Neural progenitor cell (in vitro differentiated cells): ENCODE measurements at regions not wholly inside any gene's neighbourhood (a gene's known extent, or its start where the extent isn't known, plus 50 kb on each side); places are given as distances from the start of the nearest gene placed in this dataset.

Experiments
- DNase-seq: peaks from one replicate; pipeline ENCODE4 v3.0.0-alpha.2; 2016; ENCODE audit warnings: low spot score
- H2AFZ ChIP-seq: fragments of 200-600 bp; sonication (generic); replicated peaks from 2 replicates; pipeline ENCODE4 v1.6.1; 2016; ENCODE audit warnings: antibody characterized with exemption
- H3F3A ChIP-seq: fragments of 200-600 bp; sonication (generic); 2 replicates; pipeline ENCODE4 v1.6.1; 2016; ENCODE audit warnings: antibody characterized with exemption, low read depth
- H3K27ac ChIP-seq: fragments of 200-600 bp; sonication (generic); 2 replicates; pipeline ENCODE4 v1.5.1; 2016; ENCODE audit warnings: mild to moderate bottlenecking
- H3K27me3 ChIP-seq: fragments of 200-600 bp; sonication (generic); 2 replicates; pipeline ENCODE4 v1.6.1; 2016; ENCODE audit warnings: mild to moderate bottlenecking, moderate library complexity
- H3K36me3 ChIP-seq: fragments of 200-600 bp; sonication (generic); 2 replicates; pipeline ENCODE4 v1.5.1; 2016
- H3K4me1 ChIP-seq: fragments of 200-600 bp; sonication (generic); 2 replicates; pipeline ENCODE4 v1.6.1; 2016; ENCODE audit warnings: mixed run types
- H3K4me2 ChIP-seq: fragments of 200-600 bp; sonication (generic); 2 replicates; pipeline ENCODE4 v1.6.1; 2016
- H3K4me3 ChIP-seq: fragments of 200-600 bp; sonication (generic); 2 replicates; pipeline ENCODE4 v1.5.1; 2016
- H3K79me2 ChIP-seq: fragments of 200-600 bp; sonication (generic); 2 replicates; pipeline ENCODE4 v1.6.1; 2016; ENCODE audit warnings: low read depth
- H3K9ac ChIP-seq: fragments of 200-600 bp; sonication (generic); 2 replicates; pipeline ENCODE4 v1.6.1; 2016
- H3K9me3 ChIP-seq: fragments of 200-600 bp; sonication (generic); 2 replicates; pipeline ENCODE4 v1.5.1; 2016; ENCODE audit warnings: low read depth
- H4K20me1 ChIP-seq: fragments of 200-600 bp; sonication (generic); 2 replicates; pipeline ENCODE4 v1.6.1; 2016; ENCODE audit warnings: low read depth
- H3K27ac Mint-ChIP-seq: 3 replicates; pipeline ENCODE4 v1.8.0; 2021; ENCODE audit warnings: mixed read lengths
- H3K27me3 Mint-ChIP-seq: 2 replicates; pipeline ENCODE4 v1.8.0; 2022; ENCODE audit warnings: low read depth, mild to moderate bottlenecking, inconsistent platforms, moderate library complexity, mixed read lengths; ENCODE audit not compliant: insufficient read depth
- H3K36me3 Mint-ChIP-seq: 3 replicates; pipeline ENCODE4 v1.8.0; 2021; ENCODE audit warnings: mixed read lengths
- H3K4me1 Mint-ChIP-seq: 3 replicates; pipeline ENCODE4 v1.8.0; 2021; ENCODE audit warnings: mixed read lengths
- H3K4me3 Mint-ChIP-seq: 3 replicates; pipeline ENCODE4 v1.8.0; 2021; ENCODE audit warnings: mild to moderate bottlenecking, moderate library complexity, mixed read lengths
- H3K9me3 Mint-ChIP-seq: 3 replicates; pipeline ENCODE4 v1.8.0; 2020; ENCODE audit warnings: mixed read lengths
- CTCF ChIP-seq: fragments of 200-600 bp; sonication (generic); IDR thresholded peaks from 2 replicates; pipeline ENCODE4 v1.5.1; 2017; ENCODE audit warnings: antibody characterized with exemption, mild to moderate bottlenecking
- EZH2 ChIP-seq: fragments of 200-600 bp; sonication (generic); IDR thresholded peaks from 2 replicates; pipeline ENCODE4 v1.6.1; 2017; ENCODE audit warnings: antibody characterized with exemption, mild to moderate bottlenecking, moderate library complexity
- EZH2phosphoT487 ChIP-seq: fragments of 200-600 bp; sonication (generic); IDR thresholded peaks from 2 replicates; pipeline ENCODE4 v1.6.1; 2017; ENCODE audit warnings: antibody characterized with exemption

- H3K9me3 Mint-ChIP-seq = no peaks in the 10 kb centered on the region
- Histone ChIP-seq H3K36me3 (no peaks in the 10 kb centered on the region), H3K9ac (no peak overlapping the region), H2AFZ (no peak overlapping the region), H3K79me2 (no peaks in the 10 kb centered on the region), H4K20me1 (no peaks in the 10 kb centered on the region), H3K27ac (no peak overlapping the region), H3F3A (peaks cover 11% of the 10 kb centered on the region), H3K4me1 (peaks cover 32% of the 10 kb centered on the region), H3K9me3 (no peaks in the 10 kb centered on the region), H3K4me3 (no peak overlapping the region), H3K4me2 (no peak overlapping the region), H3K27me3 (no peaks in the 10 kb centered on the region)
- peaks cover 13% of the 10 kb centered on the region for H3K27me3 Mint-ChIP-seq
- TF ChIP-seq EZH2phosphoT487 (no peak), EZH2 (no peak), CTCF (no peak)
- H3K4me3 Mint-ChIP-seq = no peak overlapping the region
- no peaks in the 10 kb centered on the region for H3K36me3 Mint-ChIP-seq
- no peak for DNase-seq
- H3K4me1 Mint-ChIP-seq = peaks cover 21% of the 10 kb centered on the region
- H3K27ac Mint-ChIP-seq = no peak overlapping the region
Observed at GRCh38 chr17:79218175-79218824, 143.7 kb downstream of the ENGASE start.

- Mint-ChIP-seq H3K9me3 (no peaks in the 10 kb centered on the region), H3K4me3 (no peak overlapping the region), H3K27ac (no peak overlapping the region), H3K36me3 (no peaks in the 10 kb centered on the region), H3K4me1 (peaks cover 18% of the 10 kb centered on the region), H3K27me3 (peaks cover 13% of the 10 kb centered on the region)
- Histone ChIP-seq H3F3A (peaks cover 18% of the 10 kb centered on the region), H2AFZ (no peak overlapping the region), H3K4me2 (no peak overlapping the region), H3K9me3 (no peaks in the 10 kb centered on the region), H3K4me1 (peaks cover 39% of the 10 kb centered on the region), H3K27me3 (no peaks in the 10 kb centered on the region), H3K36me3 (no peaks in the 10 kb centered on the region), H4K20me1 (no peaks in the 10 kb centered on the region), H3K4me3 (no peak overlapping the region), H3K27ac (no peak overlapping the region), H3K79me2 (no peaks in the 10 kb centered on the region), H3K9ac (no peak overlapping the region)
- TF ChIP-seq CTCF = no peak
- TF ChIP-seq EZH2 = no peak
- no peak for TF ChIP-seq EZH2phosphoT487
- no peak for DNase-seq
Observed at GRCh38 chr17:79217473-79218135, 143.0 kb downstream of the ENGASE start.

- H3K9me3 ChIP-seq = no peaks in the 10 kb centered on the region
- no peak overlapping the region for H3K27ac Mint-ChIP-seq
- H3K4me3 ChIP-seq = no peak overlapping the region
- peaks cover 46% of the 10 kb centered on the region for H3K4me1 ChIP-seq
- no peaks in the 10 kb centered on the region for H3K36me3 Mint-ChIP-seq
- no peaks in the 10 kb centered on the region for H3K27me3 ChIP-seq
- H3K4me1 Mint-ChIP-seq = peaks cover 22% of the 10 kb centered on the region
- H3K79me2 ChIP-seq = no peaks in the 10 kb centered on the region
- peaks cover 14% of the 10 kb centered on the region for H3K27me3 Mint-ChIP-seq
- no peak overlapping the region for H3K9ac ChIP-seq
- H3K4me2 ChIP-seq = no peak overlapping the region
- H2AFZ ChIP-seq = no peak overlapping the region
- H4K20me1 ChIP-seq = no peaks in the 10 kb centered on the region
- no peaks in the 10 kb centered on the region for H3K9me3 Mint-ChIP-seq
- H3K36me3 ChIP-seq = no peaks in the 10 kb centered on the region
- TF ChIP-seq EZH2 (no peak), EZH2phosphoT487 (no peak)
- no peak overlapping the region for H3K4me3 Mint-ChIP-seq
- peaks cover 25% of the 10 kb centered on the region for H3F3A ChIP-seq
- no peak overlapping the region for H3K27ac ChIP-seq
- DNase-seq = no peak
Observed at GRCh38 chr17:79216826-79217225, 142.2 kb downstream of the ENGASE start.

- Mint-ChIP-seq H3K36me3 (no peaks in the 10 kb centered on the region), H3K27me3 (peaks cover 13% of the 10 kb centered on the region), H3K9me3 (no peaks in the 10 kb centered on the region), H3K4me3 (no peak overlapping the region), H3K4me1 (peaks cover 22% of the 10 kb centered on the region), H3K27ac (no peak overlapping the region)
- no peak overlapping the region for H3K9ac ChIP-seq
- no peaks in the 10 kb centered on the region for H3K27me3 ChIP-seq
- H3K4me1 ChIP-seq = peaks cover 48% of the 10 kb centered on the region
- DNase-seq = no peak
- H3K4me3 ChIP-seq = no peak overlapping the region
- no peaks in the 10 kb centered on the region for H3K9me3 ChIP-seq
- H2AFZ ChIP-seq = no peak overlapping the region
- H3F3A ChIP-seq = peaks cover 25% of the 10 kb centered on the region
- H3K4me2 ChIP-seq = no peak overlapping the region
- no peak for TF ChIP-seq EZH2
- TF ChIP-seq EZH2phosphoT487 = no peak
- TF ChIP-seq CTCF = no peak
- no peaks in the 10 kb centered on the region for H3K79me2 ChIP-seq
- no peak overlapping the region for H3K27ac ChIP-seq
- H3K36me3 ChIP-seq = no peaks in the 10 kb centered on the region
- no peaks in the 10 kb centered on the region for H4K20me1 ChIP-seq
Observed at GRCh38 chr17:79216391-79216790, 141.8 kb downstream of the ENGASE start.
